ENCODE measurements at regions not wholly inside any gene's neighbourhood (a gene's known extent, or its start where the extent isn't known, plus 50 kb on each side); places are given as distances from the start of the nearest gene placed in this dataset.

- TF ChIP-seq, protein P1, sequence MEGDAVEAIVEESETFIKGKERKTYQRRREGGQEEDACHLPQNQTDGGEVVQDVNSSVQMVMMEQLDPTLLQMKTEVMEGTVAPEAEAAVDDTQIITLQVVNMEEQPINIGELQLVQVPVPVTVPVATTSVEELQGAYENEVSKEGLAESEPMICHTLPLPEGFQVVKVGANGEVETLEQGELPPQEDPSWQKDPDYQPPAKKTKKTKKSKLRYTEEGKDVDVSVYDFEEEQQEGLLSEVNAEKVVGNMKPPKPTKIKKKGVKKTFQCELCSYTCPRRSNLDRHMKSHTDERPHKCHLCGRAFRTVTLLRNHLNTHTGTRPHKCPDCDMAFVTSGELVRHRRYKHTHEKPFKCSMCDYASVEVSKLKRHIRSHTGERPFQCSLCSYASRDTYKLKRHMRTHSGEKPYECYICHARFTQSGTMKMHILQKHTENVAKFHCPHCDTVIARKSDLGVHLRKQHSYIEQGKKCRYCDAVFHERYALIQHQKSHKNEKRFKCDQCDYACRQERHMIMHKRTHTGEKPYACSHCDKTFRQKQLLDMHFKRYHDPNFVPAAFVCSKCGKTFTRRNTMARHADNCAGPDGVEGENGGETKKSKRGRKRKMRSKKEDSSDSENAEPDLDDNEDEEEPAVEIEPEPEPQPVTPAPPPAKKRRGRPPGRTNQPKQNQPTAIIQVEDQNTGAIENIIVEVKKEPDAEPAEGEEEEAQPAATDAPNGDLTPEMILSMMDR (IDR thresholded peaks at IDR 0.05; ENCODE audit: poor library complexity): no peak
- TF ChIP-seq EZH2phosphoT487 (IDR thresholded peaks at IDR 0.05; ENCODE audit: low read depth, severe bottlenecking, unreplicated experiment): no peak
- no peak for TF ChIP-seq EZH2 (IDR thresholded peaks at IDR 0.05; ENCODE audit: borderline replicate concordance)
These were observed 112.1 kb upstream of the HAAO start for GRCh38 chr2:42904576-42904876.
